ENCODE measurements at regions not wholly inside any gene's neighbourhood (a gene's known extent, or its start where the extent isn't known, plus 50 kb on each side); places are given as distances from the start of the nearest gene placed in this dataset.

DNA sequence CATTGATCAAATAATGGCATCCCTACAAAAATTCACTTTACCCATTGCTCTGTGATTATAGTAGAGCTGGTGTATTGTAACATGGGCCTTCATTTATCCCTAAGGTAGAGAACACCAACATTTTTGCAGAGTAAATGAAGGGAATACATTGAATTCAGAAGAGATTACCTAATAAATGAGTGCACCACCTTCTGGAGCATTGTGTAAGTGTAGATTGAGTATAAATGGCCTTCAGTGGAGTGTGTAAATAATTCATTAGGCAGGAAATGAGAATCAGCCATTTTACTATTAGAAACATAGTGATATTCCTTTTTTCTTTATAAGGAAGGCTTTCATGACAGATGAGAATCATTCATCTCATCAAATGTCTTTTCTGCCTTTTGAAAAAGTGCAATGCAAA, 155.8 kb downstream of the FAM47B start:
- Histone ChIP-seq H3K27me3 (peaks cover 58% of the 10 kb centered on the region), H3K4me3 (no peak overlapping the region), H3K36me3 (no peaks in the 10 kb centered on the region), H3K9me3 (no peaks in the 10 kb centered on the region), H3K27ac (no peak overlapping the region), H4K20me1 (no peaks in the 10 kb centered on the region), H3K9ac (no peak overlapping the region), H3K4me2 (no peak overlapping the region), H3K4me1 (no peaks in the 10 kb centered on the region)
- TF ChIP-seq Cebpa-rat (IDR thresholded peaks at IDR 0.05) = no peak

DNA sequence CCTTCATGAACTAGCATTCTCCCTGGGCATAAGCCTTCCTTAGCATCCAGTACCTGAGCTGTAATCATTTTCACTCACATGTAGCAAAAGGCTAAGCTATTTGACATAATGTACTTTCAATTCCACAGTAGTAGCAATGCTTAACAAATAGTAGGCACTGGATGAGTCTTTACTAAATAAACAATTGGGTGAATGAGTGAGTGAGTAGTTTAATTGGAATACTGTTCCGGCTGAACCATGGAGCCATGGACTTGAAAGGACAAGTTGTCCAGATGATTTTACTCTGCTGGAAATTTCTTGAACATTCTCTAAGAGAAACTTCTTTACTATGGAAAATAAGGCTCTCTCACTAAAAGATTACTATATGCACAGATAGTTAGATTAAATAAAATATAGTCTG, 159.3 kb downstream of the FAM47B start:
- H3K4me2 ChIP-seq = no peak overlapping the region
- no peak for TF ChIP-seq Cebpa-rat (IDR thresholded peaks at IDR 0.05)
- no peak overlapping the region for H3K9ac ChIP-seq
- peaks cover 61% of the 10 kb centered on the region for H3K27me3 ChIP-seq
- H4K20me1 ChIP-seq = no peaks in the 10 kb centered on the region
- H3K36me3 ChIP-seq = no peaks in the 10 kb centered on the region
- no peak overlapping the region for H3K4me3 ChIP-seq
- no peaks in the 10 kb centered on the region for H3K4me1 ChIP-seq
- no peaks in the 10 kb centered on the region for H3K9me3 ChIP-seq
- no peak overlapping the region for H3K27ac ChIP-seq

DNA sequence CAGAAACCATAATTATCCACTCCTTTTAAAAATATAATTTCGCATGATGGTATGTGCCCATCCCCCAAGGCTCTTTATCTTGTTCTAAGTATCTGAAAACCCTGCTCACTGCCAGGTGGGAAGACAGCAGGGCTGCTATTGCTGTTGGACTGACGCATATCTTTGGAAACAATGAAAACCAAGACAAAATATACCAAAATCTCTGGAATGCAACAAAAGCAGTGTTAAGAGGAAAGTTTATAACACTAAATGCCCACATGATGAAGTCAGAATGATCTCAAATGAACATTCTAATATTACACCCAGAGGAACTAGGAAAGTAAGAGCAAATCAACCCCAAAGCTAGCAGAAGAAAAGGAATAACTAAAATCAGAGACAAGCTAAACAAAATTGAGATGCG, 162.0 kb downstream of the FAM47B start:
- Histone ChIP-seq H3K27ac (no peak overlapping the region), H3K9me3 (no peaks in the 10 kb centered on the region), H3K4me1 (no peaks in the 10 kb centered on the region), H3K27me3 (peaks cover 66% of the 10 kb centered on the region), H3K4me3 (no peak overlapping the region), H3K36me3 (no peaks in the 10 kb centered on the region), H3K4me2 (no peak overlapping the region), H4K20me1 (no peaks in the 10 kb centered on the region), H3K9ac (no peak overlapping the region)
- TF ChIP-seq Cebpa-rat (IDR thresholded peaks at IDR 0.05) = no peak

DNA sequence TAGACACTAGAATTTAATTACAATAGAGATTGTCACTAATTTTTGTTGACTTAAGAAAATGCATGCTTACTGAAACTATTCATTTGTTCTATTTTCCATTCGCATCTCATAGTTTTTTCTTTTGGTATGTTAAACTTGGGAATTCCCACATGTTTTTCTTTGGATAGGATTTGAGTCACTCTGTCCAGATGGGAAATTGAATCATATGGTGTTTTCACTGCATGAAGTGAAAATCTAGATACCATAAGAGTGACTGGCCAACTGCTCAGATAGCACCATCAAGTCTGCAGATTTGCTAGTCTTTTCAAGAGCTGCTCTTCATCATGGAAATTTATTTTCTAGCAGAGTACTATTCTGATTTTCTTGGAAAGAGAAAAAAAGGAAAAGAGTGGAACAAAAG, 172.6 kb downstream of the FAM47B start:
- TF ChIP-seq Cebpa-rat (IDR thresholded peaks at IDR 0.05) = no peak

DNA sequence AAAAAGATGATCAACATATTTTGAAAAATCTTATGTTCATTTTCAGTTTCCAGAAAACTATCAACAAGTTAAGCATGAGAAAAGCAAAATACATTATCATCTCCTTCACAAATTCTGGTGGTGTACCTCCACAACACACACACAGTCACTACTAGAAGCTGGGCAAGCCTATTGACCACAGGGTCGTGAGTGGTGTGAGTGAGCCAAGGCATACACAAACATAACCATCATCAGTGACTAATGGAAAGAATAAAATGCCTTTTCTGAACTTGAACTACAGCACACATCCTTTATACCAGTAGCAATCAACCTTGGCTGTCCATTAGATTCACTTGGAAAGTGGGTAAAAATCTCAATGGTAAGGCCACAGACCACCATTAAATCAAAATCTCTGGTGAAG, 180.2 kb downstream of the FAM47B start:
- Histone ChIP-seq H3K27ac (no peak overlapping the region), H3K4me2 (no peak overlapping the region), H3K4me3 (no peak overlapping the region), H4K20me1 (no peaks in the 10 kb centered on the region), H3K27me3 (peaks cover 59% of the 10 kb centered on the region), H3K9ac (no peak overlapping the region), H3K4me1 (no peaks in the 10 kb centered on the region), H3K9me3 (no peaks in the 10 kb centered on the region), H3K36me3 (no peaks in the 10 kb centered on the region)
- TF ChIP-seq Cebpa-rat (IDR thresholded peaks at IDR 0.05) = no peak

More for the DNA sequence above, 172.6 kb downstream of the FAM47B start:
- no peak overlapping the region for H3K4me3 ChIP-seq
- no peaks in the 10 kb centered on the region for H3K36me3 ChIP-seq
- no peaks in the 10 kb centered on the region for H4K20me1 ChIP-seq
- no peak overlapping the region for H3K27ac ChIP-seq
- H3K27me3 ChIP-seq = peaks cover 58% of the 10 kb centered on the region
- no peak overlapping the region for H3K4me2 ChIP-seq
- H3K4me1 ChIP-seq = no peaks in the 10 kb centered on the region
- no peak overlapping the region for H3K9ac ChIP-seq
- peaks cover 24% of the 10 kb centered on the region for H3K9me3 ChIP-seq

DNA sequence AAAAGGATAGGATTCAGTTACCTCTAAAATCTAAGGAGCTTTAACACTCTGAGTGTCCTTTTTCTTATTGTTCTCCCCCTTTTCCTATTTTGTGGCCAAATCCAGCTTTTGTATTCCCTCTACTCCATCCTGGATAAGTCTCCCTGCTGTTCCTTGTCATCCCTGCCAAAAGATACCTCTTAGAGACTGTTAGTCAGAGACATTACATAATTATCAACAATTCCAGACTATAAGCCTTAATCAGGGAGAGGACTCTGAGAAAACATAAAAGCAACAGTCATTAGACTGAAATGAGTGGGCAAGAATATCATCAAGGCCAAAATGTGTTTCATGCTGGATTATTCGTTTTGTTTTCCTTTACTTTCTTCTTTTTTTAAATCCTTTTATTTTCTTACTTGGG, 206.9 kb downstream of the FAM47B start:
- Histone ChIP-seq H3K9me3 (no peaks in the 10 kb centered on the region), H3K27ac (no peak overlapping the region), H4K20me1 (peaks cover 8% of the 10 kb centered on the region; the same call in 1 of the 2 replicates), H3K4me2 (no peak overlapping the region), H3K36me3 (no peaks in the 10 kb centered on the region), H3K9ac (no peak overlapping the region), H3K4me1 (no peaks in the 10 kb centered on the region), H3K4me3 (no peak overlapping the region), H3K27me3 (peaks cover 93% of the 10 kb centered on the region)
- no peak for TF ChIP-seq Cebpa-rat (IDR thresholded peaks at IDR 0.05)

DNA sequence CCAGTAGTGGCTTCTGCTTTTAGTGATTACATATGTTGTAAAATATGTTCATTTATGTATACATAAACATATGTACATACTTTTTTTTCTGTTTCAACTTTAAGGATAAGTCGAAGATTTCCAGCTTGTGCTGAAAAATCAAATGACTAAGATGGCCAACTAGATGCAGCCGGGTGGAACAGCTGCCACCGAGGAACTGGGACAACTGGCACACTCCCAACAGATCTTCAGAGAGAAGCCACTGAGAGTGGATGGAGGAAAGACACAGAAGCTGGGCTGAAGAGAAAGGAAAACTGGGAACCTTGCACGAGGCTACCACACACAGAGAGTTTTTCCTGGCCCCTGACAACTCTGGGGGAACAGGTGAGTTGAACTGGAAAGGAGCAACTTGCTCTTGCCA, 207.5 kb downstream of the FAM47B start:
- no peak overlapping the region for H3K4me2 ChIP-seq

DNA sequence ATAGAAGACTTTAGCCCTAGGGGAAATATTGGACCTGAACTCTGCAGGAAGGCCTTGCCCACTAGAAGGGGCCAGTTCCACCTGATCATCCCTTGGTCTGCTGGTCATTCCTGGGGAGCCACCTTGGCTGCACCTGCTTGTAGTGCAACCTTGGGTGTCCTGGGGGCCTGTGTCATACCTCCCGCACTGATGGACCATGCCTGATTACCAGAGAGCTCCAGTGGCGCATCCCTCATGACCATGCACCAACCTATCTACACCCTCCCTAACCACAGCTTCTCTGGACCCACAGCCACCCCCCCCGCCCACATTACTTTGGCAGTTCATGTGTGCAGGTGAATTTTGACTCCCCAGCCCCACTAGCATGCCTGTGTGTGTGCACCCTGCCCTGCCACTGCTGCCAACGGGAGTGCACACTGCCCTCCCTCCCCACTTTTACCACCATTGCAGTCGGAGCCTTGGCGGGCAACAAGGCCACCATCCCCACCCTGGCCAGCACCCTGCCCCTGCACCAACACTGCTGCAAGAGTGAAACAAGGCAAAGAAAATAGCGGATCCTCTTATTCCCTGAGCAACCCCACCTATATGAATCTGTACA, 208.1 kb downstream of the FAM47B start:
- H3K9me3 ChIP-seq = no peaks in the 10 kb centered on the region
- no peak overlapping the region for H3K4me3 ChIP-seq
- H3K9ac ChIP-seq = no peak overlapping the region
- H3K4me2 ChIP-seq = no peak overlapping the region
- no peak overlapping the region for H3K27ac ChIP-seq
- H3K27me3 ChIP-seq = peaks cover 94% of the 10 kb centered on the region
- TF ChIP-seq Cebpa-rat (IDR thresholded peaks at IDR 0.05) = no peak
- H4K20me1 ChIP-seq = peaks cover 8% of the 10 kb centered on the region; the same call in 1 of the 2 replicates
- H3K36me3 ChIP-seq = no peaks in the 10 kb centered on the region
- H3K4me1 ChIP-seq = no peaks in the 10 kb centered on the region

More for the DNA sequence above, 207.5 kb downstream of the FAM47B start:
- Histone ChIP-seq H3K9ac (no peak overlapping the region), H3K36me3 (no peaks in the 10 kb centered on the region), H3K4me3 (no peak overlapping the region), H3K9me3 (no peaks in the 10 kb centered on the region), H3K27me3 (peaks cover 93% of the 10 kb centered on the region), H4K20me1 (peaks cover 8% of the 10 kb centered on the region; the same call in 1 of the 2 replicates), H3K4me1 (no peaks in the 10 kb centered on the region), H3K27ac (no peak overlapping the region)
- TF ChIP-seq Cebpa-rat (IDR thresholded peaks at IDR 0.05) = no peak

DNA sequence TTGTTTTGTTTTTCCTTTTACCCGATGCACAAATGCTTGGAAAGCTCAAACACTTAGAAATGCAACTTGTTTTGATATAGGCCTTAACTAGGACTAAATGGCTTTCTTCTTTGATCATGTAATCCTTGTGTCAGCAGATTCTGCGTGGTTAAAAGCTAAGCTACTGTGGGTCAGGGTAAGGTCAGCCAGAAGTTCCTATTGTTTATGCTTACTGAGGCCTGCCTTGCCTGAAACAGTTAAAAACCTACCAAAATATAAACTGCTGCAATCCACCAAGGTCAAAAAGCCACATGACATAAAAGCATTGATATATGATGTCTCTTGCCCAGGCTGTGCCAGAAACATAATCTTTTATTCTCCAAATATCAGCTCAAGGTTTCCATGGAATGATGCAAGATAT, 223.4 kb downstream of the FAM47B start:
- 0 out of 2 replicates have a peak, but pooled peaks cover 3% of the 10 kb centered on the region for H3K9me3 ChIP-seq

More for the DNA sequence above, 223.4 kb downstream of the FAM47B start:
- Histone ChIP-seq H4K20me1 (no peaks in the 10 kb centered on the region), H3K36me3 (no peaks in the 10 kb centered on the region), H3K27ac (no peak overlapping the region), H3K4me2 (no peak overlapping the region), H3K4me3 (no peak overlapping the region), H3K4me1 (no peaks in the 10 kb centered on the region), H3K27me3 (peaks cover 77% of the 10 kb centered on the region), H3K9ac (no peak overlapping the region)
- TF ChIP-seq Cebpa-rat (IDR thresholded peaks at IDR 0.05) = no peak

Data from BLaER1 (cell line).